Testis (tissue), 2 donors: ENCODE measurements at regions not wholly inside any gene's neighbourhood (a gene's known extent, or its start where the extent isn't known, plus 50 kb on each side); places are given as distances from the start of the nearest gene placed in this dataset.

Experiments used
- DNase-seq: peaks from one replicate; pipeline ENCODE4 v3.0.0-alpha.2; 2019
- H3K27ac ChIP-seq, 2 donors: fragments of 200-600 bp; sonication (generic); one replicate each; pipeline ENCODE4 v1.5.1; 2019
- H3K27me3 ChIP-seq: fragments of 200-600 bp; sonication (generic); one replicate; pipeline ENCODE4 v1.5.1; 2019
- H3K36me3 ChIP-seq: fragments of 200-600 bp; sonication (generic); one replicate; pipeline ENCODE4 v1.5.1; 2017; ENCODE audit warnings: low read depth; ENCODE audit errors: missing control alignments
- H3K4me1 ChIP-seq: fragments of 200-600 bp; sonication (generic); one replicate; pipeline ENCODE4 v1.5.1; 2019
- H3K4me3 ChIP-seq, 2 donors: fragments of 200-600 bp; sonication (generic); one replicate each; pipeline ENCODE4 v1.5.1; 2017 to 2019
- H3K9me3 ChIP-seq: fragments of 200-600 bp; sonication (generic); one replicate; pipeline ENCODE4 v1.5.1; 2017
- CTCF ChIP-seq, 3 experiments: fragments of 450-650 bp in 2 of 3; fragments of 200-600 bp in 1 of 3; sonication (generic) in 1 of 3; IDR thresholded peaks; one replicate each; pipeline ENCODE4 v1.5.1; 2016 to 2019; ENCODE audit warnings: antibody characterized with exemption in 3 of 3, mild to moderate bottlenecking in 2 of 3, moderate library complexity in 1 of 3
- POLR2A ChIP-seq: fragments of 450-650 bp; IDR thresholded peaks from one replicate; pipeline ENCODE4 v1.6.1; 2017; ENCODE audit warnings: antibody characterized with exemption, mild to moderate bottlenecking, moderate library complexity
- WGBS, 2 donors: methylation state at CpG; one replicate each; pipeline ENCODE4 v1.1.5; 2018; 5-methylcytosine and 5-hydroxymethylcytosine counted together
- intact Hi-C: fragments of 100-400 bp; cut with DNase I; formaldehyde crosslinking; loops from one replicate; pipeline ENCODE4 v1.15.1; 2023; ENCODE audit warnings: low total_unique reads

- H3K4me3 ChIP-seq: no peak overlapping the region
- WGBS, 2 donors: 79 to 82% methylated on average over 6 of the region's 6 CpGs
- H3K4me1 ChIP-seq: no peaks in the 10 kb centered on the region
- no peak for DNase-seq
- no peaks in the 10 kb centered on the region for H3K27me3 ChIP-seq
- intact Hi-C loops: no loop called here
- H3K27ac ChIP-seq: no peak overlapping the region
- TF ChIP-seq CTCF (IDR thresholded peaks at IDR 0.05) (no peak), POLR2A (no peak)
- H3K36me3 ChIP-seq: no peaks in the 10 kb centered on the region
- no peaks in the 10 kb centered on the region for H3K9me3 ChIP-seq
These were observed 310.7 kb upstream of the CDH4 start for GRCh38 chr20:60941379-60941778.

- WGBS, 2 donors: 91 to 94% methylated on average over 7 of the region's 7 CpGs
These were observed 304.2 kb upstream of the CDH4 start for GRCh38 chr20:60947819-60948218.

GRCh38 chr20:60948224-60948623 lies 303.8 kb upstream of the CDH4 start:
- no peaks in the 10 kb centered on the region for H3K36me3 ChIP-seq
- 91 to 93% methylated on average over 8 of the region's 8 CpGs for WGBS, 2 donors

More at GRCh38 chr20:60947819-60948218, 304.2 kb upstream of the CDH4 start:
- no peaks in the 10 kb centered on the region for H3K27me3 ChIP-seq
- no peaks in the 10 kb centered on the region for H3K36me3 ChIP-seq
- H3K27ac ChIP-seq: no peak overlapping the region
- H3K4me3 ChIP-seq: no peak overlapping the region
- H3K4me1 ChIP-seq: no peaks in the 10 kb centered on the region
- no peak for TF ChIP-seq POLR2A
- TF ChIP-seq CTCF (IDR thresholded peaks at IDR 0.05): no peak
- H3K9me3 ChIP-seq: no peaks in the 10 kb centered on the region
- no peak for DNase-seq
- intact Hi-C loops: no loop called here

GRCh38 chr20:60950561-60950960 lies 301.5 kb upstream of the CDH4 start:
- DNase-seq: no peak
- no peak for TF ChIP-seq CTCF (IDR thresholded peaks at IDR 0.05)
- TF ChIP-seq POLR2A: no peak
- Histone ChIP-seq H3K9me3 (no peaks in the 10 kb centered on the region), H3K27ac (no peak overlapping the region), H3K4me1 (no peaks in the 10 kb centered on the region), H3K4me3 (no peak overlapping the region), H3K27me3 (no peaks in the 10 kb centered on the region), H3K36me3 (no peaks in the 10 kb centered on the region)
- intact Hi-C loops: no loop called here
- 57 to 75% methylated on average over 5 of the region's 5 CpGs for WGBS, 2 donors

More at GRCh38 chr20:60948224-60948623, 303.8 kb upstream of the CDH4 start:
- Histone ChIP-seq H3K4me1 (no peaks in the 10 kb centered on the region), H3K27ac (no peak overlapping the region), H3K4me3 (no peak overlapping the region), H3K27me3 (no peaks in the 10 kb centered on the region), H3K9me3 (no peaks in the 10 kb centered on the region)
- DNase-seq: no peak
- TF ChIP-seq POLR2A: no peak
- no peak for TF ChIP-seq CTCF (IDR thresholded peaks at IDR 0.05)
- intact Hi-C loops: no loop called here

GRCh38 chr20:60950974-60951373 lies 301.1 kb upstream of the CDH4 start:
- TF ChIP-seq POLR2A (no peak), CTCF (IDR thresholded peaks at IDR 0.05) (no peak)
- DNase-seq: no peak
- Histone ChIP-seq H3K27ac (no peak overlapping the region), H3K36me3 (no peaks in the 10 kb centered on the region), H3K9me3 (no peaks in the 10 kb centered on the region), H3K4me1 (no peaks in the 10 kb centered on the region), H3K4me3 (no peak overlapping the region), H3K27me3 (no peaks in the 10 kb centered on the region)
- intact Hi-C loops: no loop called here
- WGBS, 2 donors: 58 to 59% methylated on average over 5 of the region's 5 CpGs
